IMR-90 (cell line): ENCODE measurements at regions not wholly inside any gene's neighbourhood (a gene's known extent, or its start where the extent isn't known, plus 50 kb on each side); places are given as distances from the start of the nearest gene placed in this dataset.

Experiments
- ATAC-seq: fragments of 200-7000 bp; cut with Tn5 transposase; 2 replicates; pipeline ENCODE4 v1.9.1; 2020; ENCODE audit warnings: low read depth, mild to moderate bottlenecking, moderate library complexity
- BruUV-seq: library from RNA; stranded (reverse); fragments of 400-500 nt; replicated peaks from 2 replicates; lab custom pipeline; 2021; lab: Mats Ljungman, UMichigan
- CTCF ChIA-PET: fragments of 300-600 bp; formaldehyde crosslinking; extraction: SDS; loops from one replicate; lab custom pipeline; 2021; ENCODE audit warnings: antibody characterized with exemption; lab: Yijun Ruan, JAX
- POLR2A ChIA-PET: fragments of 300-600 bp; sonication (Branson Sonifier 250); formaldehyde crosslinking; loops from one replicate; lab custom pipeline; 2022; ENCODE audit warnings: antibody characterized with exemption; ENCODE audit not compliant: unreplicated experiment; lab: Charles Lee
- DNase-seq: peaks from one replicate; pipeline ENCODE4 v3.0.0; 2013
- H2AFZ ChIP-seq: replicated peaks from 2 replicates; pipeline ENCODE3; 2013; ENCODE audit warnings: low read length, mild to moderate bottlenecking; ENCODE audit not compliant: poor library complexity
- H2AK5ac ChIP-seq: 2 replicates; pipeline ENCODE4 v1.6.1; 2013; ENCODE audit warnings: low read depth, low read length, inconsistent platforms
- H2AK9ac ChIP-seq: replicated peaks from 2 replicates; pipeline ENCODE3; 2013; ENCODE audit warnings: mild to moderate bottlenecking, low read depth, low read length, moderate library complexity; ENCODE audit not compliant: poor library complexity
- H2BK120ac ChIP-seq: 2 replicates; pipeline ENCODE4 v1.6.1; 2013; ENCODE audit warnings: low read depth, low read length, inconsistent platforms
- H2BK15ac ChIP-seq: 3 replicates; pipeline ENCODE4 v1.6.1; 2013; ENCODE audit warnings: low read depth, low read length, inconsistent platforms
- H2BK20ac ChIP-seq: 2 replicates; pipeline ENCODE4 v1.6.1; 2013; ENCODE audit warnings: low read depth, mild to moderate bottlenecking, inconsistent platforms, low read length, moderate library complexity
- H2BK5ac ChIP-seq: 2 replicates; pipeline ENCODE4 v1.6.1; 2013; ENCODE audit warnings: mild to moderate bottlenecking, low read depth, low read length, inconsistent platforms; ENCODE audit not compliant: poor library complexity, severe bottlenecking
- H3K14ac ChIP-seq: replicated peaks from 2 replicates; pipeline ENCODE4 v1.6.1; 2013; ENCODE audit warnings: low read depth, low read length, inconsistent platforms
- H3K18ac ChIP-seq: 2 replicates; pipeline ENCODE4 v1.6.1; 2013; ENCODE audit warnings: low read depth, low read length, control low read depth
- H3K23ac ChIP-seq: 2 replicates; pipeline ENCODE4 v1.6.1; 2013; ENCODE audit warnings: low read depth, low read length, inconsistent platforms
- H3K27ac ChIP-seq: 2 replicates; pipeline ENCODE4 v1.5.1; 2013; ENCODE audit warnings: mild to moderate bottlenecking, control low read depth, low read length; ENCODE audit not compliant: insufficient read depth
- H3K27me3 ChIP-seq: 2 replicates; pipeline ENCODE4 v1.6.1; 2013; ENCODE audit warnings: low read length; ENCODE audit not compliant: control insufficient read depth, insufficient read depth
- H3K36me3 ChIP-seq: 2 replicates; pipeline ENCODE4 v1.6.1; 2013; ENCODE audit warnings: low read length, mixed read lengths; ENCODE audit not compliant: control insufficient read depth, insufficient read depth
- H3K4ac ChIP-seq: 2 replicates; pipeline ENCODE4 v1.6.1; 2013; ENCODE audit warnings: low read depth, low read length, inconsistent platforms
- H3K4me1 ChIP-seq: 2 replicates; pipeline ENCODE4 v1.6.1; 2013; ENCODE audit warnings: low read length, mixed read lengths; ENCODE audit not compliant: control insufficient read depth, insufficient read depth
- H3K4me2 ChIP-seq: 2 replicates; pipeline ENCODE4 v1.6.1; 2013; ENCODE audit warnings: low read depth, mild to moderate bottlenecking, control low read depth, low read length, moderate library complexity
- H3K4me3 ChIP-seq: 2 replicates; pipeline ENCODE4 v1.5.1; 2013; ENCODE audit warnings: low read depth, mild to moderate bottlenecking, control low read depth, low read length, moderate library complexity; ENCODE audit not compliant: insufficient read depth
- H3K56ac ChIP-seq: 2 replicates; pipeline ENCODE4 v1.6.1; 2013; ENCODE audit warnings: low read length, inconsistent platforms; ENCODE audit not compliant: insufficient read depth; ENCODE audit errors: extremely low read depth
- H3K79me1 ChIP-seq, 2 experiments: 2 replicates each; pipeline ENCODE4 v1.6.1; 2013; ENCODE audit warnings: low read length in 2 of 2, inconsistent platforms in 1 of 2, low read depth in 1 of 2
- H3K9ac ChIP-seq: 2 replicates; pipeline ENCODE4 v1.6.1; 2013; ENCODE audit warnings: low read depth, low read length, control low read depth
- H3K9me1 ChIP-seq: 2 replicates; pipeline ENCODE4 v1.6.1; 2013; ENCODE audit warnings: low read length, inconsistent platforms; ENCODE audit not compliant: insufficient read depth
- H3K9me3 ChIP-seq: 2 replicates; pipeline ENCODE4 v1.6.1; 2013; ENCODE audit warnings: low read length; ENCODE audit not compliant: control insufficient read depth, insufficient read depth
- H4K20me1 ChIP-seq: 2 replicates; pipeline ENCODE4 v1.6.1; 2013; ENCODE audit warnings: low read length, inconsistent platforms; ENCODE audit not compliant: insufficient read depth
- H4K5ac ChIP-seq: 2 replicates; pipeline ENCODE4 v1.6.1; 2013; ENCODE audit warnings: mild to moderate bottlenecking, low read depth, low read length, control low read depth
- H4K8ac ChIP-seq, 2 experiments: 2 replicates each; pipeline ENCODE4 v1.6.1; 2013; ENCODE audit warnings: low read depth in 2 of 2, low read length in 2 of 2, control low read depth in 1 of 2, inconsistent platforms in 1 of 2
- H4K91ac ChIP-seq: 2 replicates; pipeline ENCODE4 v1.6.1; 2013; ENCODE audit warnings: low read depth, low read length, inconsistent platforms; ENCODE audit not compliant: insufficient read depth
- MXI1 ChIP-seq: IDR thresholded peaks from 2 replicates; pipeline ENCODE4 v1.6.1; 2012; ENCODE audit warnings: low read depth, mild to moderate bottlenecking, low read length, moderate library complexity, borderline replicate concordance
- RAD21 ChIP-seq: IDR thresholded peaks from 2 replicates; pipeline ENCODE4 v1.6.1; 2012; ENCODE audit warnings: low read length, improper control_type of control experiment
- WGBS, 2 experiments: methylation state at CpG; one replicate each; pipeline versions ENCODE4 v1.1.5 to v1.1.7; 2013; ENCODE audit warnings: missing lambda C conversion rate in 2 of 2; ENCODE audit not compliant: insufficient read length in 1 of 2; ENCODE audit errors: extremely low coverage in 2 of 2; 5-methylcytosine and 5-hydroxymethylcytosine counted together
- dilution Hi-C: fragments of 300-500 bp; cut with HindIII; formaldehyde crosslinking; loops from one replicate; pipeline ENCODE4 v1.14.3; 2018; ENCODE audit warnings: low sequenced_read_pairs; ENCODE audit not compliant: unreplicated experiment
- in situ Hi-C: fragments of 300-500 bp; cut with MboI; formaldehyde crosslinking; loops from 3 replicates; pipeline ENCODE4 v1.14.3; 2019; ENCODE audit warnings: low sequenced_read_pairs, inconsistent platforms, mixed read lengths
- intact Hi-C: fragments of 100-400 bp; cut with micrococcal nuclease; formaldehyde crosslinking; loops from 2 replicates; pipeline ENCODE4 v1.10.0; 2022

GRCh38 chr11:114928260-114928870 lies 250.0 kb downstream of the NXPE2 start:
- H3K27me3 ChIP-seq = no peaks in the 10 kb centered on the region
- H3K79me1 ChIP-seq = no peaks in the 10 kb centered on the region
- H2AFZ ChIP-seq = no peak overlapping the region
- intact Hi-C loops (no loop called here), dilution Hi-C loops (no loop called here), in situ Hi-C loops (no loop called here)
- no peak overlapping the region for H3K27ac ChIP-seq
- no peak overlapping the region for H3K23ac ChIP-seq
- H2BK15ac ChIP-seq = no peak overlapping the region
- ChIA-PET POLR2A (no interaction called here), CTCF (no interaction called here)
- H2AK9ac ChIP-seq = no peak overlapping the region
- no peak overlapping the region for H3K4me2 ChIP-seq
- H3K18ac ChIP-seq = no peak overlapping the region
- ATAC-seq (no peak), DNase-seq (no peak)
- no peak overlapping the region for H2BK5ac ChIP-seq
- H3K9me3 ChIP-seq = peaks cover 8% of the 10 kb centered on the region
- H4K91ac ChIP-seq = no peak overlapping the region
- H3K56ac ChIP-seq = no peak overlapping the region
- H2AK5ac ChIP-seq = no peak overlapping the region
- H3K36me3 ChIP-seq = no peaks in the 10 kb centered on the region
- TF ChIP-seq RAD21 (no peak), MXI1 (no peak)
- no peak overlapping the region for H2BK20ac ChIP-seq
- no peak overlapping the region for H3K9ac ChIP-seq
- no TSS peak for BruUV-seq
- H2BK120ac ChIP-seq = no peak overlapping the region
- WGBS, 2 experiments = no CpG with 5 or more reads among the region's 6 CpGs
- no peak overlapping the region for H3K4ac ChIP-seq
- H4K5ac ChIP-seq = no peak overlapping the region
- H4K20me1 ChIP-seq = no peaks in the 10 kb centered on the region
- H3K9me1 ChIP-seq = no peaks in the 10 kb centered on the region
- H4K8ac ChIP-seq = no peak overlapping the region
- no peaks in the 10 kb centered on the region for H3K4me1 ChIP-seq
- H3K4me3 ChIP-seq = no peak overlapping the region
- no peak overlapping the region for H3K14ac ChIP-seq
